ENCODE measurements at regions not wholly inside any gene's neighbourhood (a gene's known extent, or its start where the extent isn't known, plus 50 kb on each side); places are given as distances from the start of the nearest gene placed in this dataset.

DNA sequence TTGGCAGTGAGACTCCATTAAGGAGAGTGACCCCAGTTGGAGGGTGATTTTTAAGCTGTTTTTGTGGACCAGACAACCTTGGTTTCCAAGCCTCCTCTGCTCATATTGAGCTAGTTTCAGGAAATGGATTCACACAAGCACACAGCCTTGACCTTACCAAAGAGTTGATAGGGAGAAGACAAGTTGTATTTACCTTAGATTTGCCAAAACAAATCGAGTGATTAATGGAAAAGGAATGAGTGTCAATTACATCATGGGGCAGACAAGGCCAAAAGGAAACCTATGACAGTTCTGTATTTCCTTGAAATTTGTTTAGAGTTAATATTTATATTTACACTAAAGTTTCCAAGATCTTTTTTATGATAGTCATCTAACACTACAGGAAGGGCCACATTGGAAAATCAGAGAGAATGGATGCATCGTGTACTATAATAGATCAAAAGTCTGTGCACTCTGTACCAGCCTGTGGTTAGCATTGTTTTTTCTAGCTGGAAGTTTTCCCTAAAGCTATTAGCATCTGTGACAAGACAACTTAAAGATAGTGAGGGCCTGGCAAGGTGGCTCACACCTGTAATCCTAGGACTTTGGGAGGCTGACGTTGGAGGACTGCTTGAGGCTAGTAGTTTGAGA is 86.0 kb upstream of the FER start:
- TF ChIP-seq, protein P1, sequence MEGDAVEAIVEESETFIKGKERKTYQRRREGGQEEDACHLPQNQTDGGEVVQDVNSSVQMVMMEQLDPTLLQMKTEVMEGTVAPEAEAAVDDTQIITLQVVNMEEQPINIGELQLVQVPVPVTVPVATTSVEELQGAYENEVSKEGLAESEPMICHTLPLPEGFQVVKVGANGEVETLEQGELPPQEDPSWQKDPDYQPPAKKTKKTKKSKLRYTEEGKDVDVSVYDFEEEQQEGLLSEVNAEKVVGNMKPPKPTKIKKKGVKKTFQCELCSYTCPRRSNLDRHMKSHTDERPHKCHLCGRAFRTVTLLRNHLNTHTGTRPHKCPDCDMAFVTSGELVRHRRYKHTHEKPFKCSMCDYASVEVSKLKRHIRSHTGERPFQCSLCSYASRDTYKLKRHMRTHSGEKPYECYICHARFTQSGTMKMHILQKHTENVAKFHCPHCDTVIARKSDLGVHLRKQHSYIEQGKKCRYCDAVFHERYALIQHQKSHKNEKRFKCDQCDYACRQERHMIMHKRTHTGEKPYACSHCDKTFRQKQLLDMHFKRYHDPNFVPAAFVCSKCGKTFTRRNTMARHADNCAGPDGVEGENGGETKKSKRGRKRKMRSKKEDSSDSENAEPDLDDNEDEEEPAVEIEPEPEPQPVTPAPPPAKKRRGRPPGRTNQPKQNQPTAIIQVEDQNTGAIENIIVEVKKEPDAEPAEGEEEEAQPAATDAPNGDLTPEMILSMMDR (IDR thresholded peaks at IDR 0.05) = no peak
- TF ChIP-seq POLR2A (IDR thresholded peaks at IDR 0.05) = no peak

All from prostate gland (tissue), 2 donors.